DMS 273 (cell line): ENCODE measurements at regions not wholly inside any gene's neighbourhood (a gene's known extent, or its start where the extent isn't known, plus 50 kb on each side); places are given as distances from the start of the nearest gene placed in this dataset.

Experiments used
- DNase-seq: peaks from one replicate; lab custom pipeline; 2025; ENCODE audit not compliant: unreplicated experiment; lab: John Stamatoyannopoulos, UW

DNA sequence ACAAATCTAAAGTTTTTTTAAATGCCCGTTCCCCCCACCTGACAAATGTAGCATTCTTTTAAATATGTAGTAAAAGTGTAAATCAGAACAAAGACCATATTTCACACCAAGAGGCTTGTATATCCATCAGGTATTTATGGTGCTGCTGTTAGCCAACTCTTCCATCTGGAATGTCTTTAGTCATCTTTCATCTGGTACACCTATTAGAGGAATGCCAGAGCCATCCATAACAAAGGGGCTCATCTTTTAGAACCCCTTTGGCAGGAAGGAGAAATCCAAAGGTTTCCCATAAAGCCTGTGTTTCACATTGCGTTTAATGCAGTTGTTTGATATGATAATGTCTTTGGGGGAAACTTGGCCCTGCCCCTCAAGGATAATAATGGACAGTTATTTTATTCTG is 79.3 kb upstream of the C1orf87 start:
- no peak for DNase-seq

DNA sequence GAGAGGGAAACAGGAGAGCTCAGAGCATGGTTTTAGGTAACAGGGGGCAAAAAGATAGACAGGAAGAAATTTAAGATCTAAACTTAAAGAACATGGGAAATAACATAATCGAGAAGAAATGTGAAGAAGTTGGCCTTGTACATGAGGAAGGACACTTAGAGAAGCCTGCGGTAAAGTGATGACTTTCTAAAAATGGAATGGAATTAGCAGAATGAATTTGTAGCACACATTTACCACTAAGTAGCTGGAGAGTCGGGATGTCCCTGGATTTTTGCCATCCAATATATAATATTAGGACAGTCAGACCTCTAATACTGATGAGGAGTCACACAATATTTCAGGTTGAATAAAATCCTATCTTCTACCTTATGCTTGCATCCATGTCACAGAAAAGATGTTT is 77.7 kb upstream of the C1orf87 start:
- DNase-seq: no peak

DNA sequence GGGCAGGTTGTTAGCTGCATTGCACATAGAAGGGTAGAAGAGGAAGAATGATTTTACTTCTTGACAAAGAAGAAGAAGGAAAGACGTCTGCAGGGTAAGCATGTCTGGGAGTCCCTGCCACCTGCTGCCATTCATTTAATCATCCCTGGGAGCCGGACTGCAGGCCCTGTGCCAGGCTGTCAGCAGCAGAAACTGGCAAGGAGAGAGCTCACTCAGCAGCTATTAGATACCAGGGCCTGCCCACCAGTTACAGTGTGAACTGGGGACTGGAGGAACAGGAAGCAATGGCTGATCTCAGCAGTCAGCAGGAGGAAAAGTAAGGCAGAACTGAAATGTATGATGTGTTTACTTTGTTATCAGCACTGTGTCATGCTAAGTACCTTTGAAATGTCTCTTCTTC is 75.7 kb upstream of the C1orf87 start:
- DNase-seq: peak; percentile 91

DNA sequence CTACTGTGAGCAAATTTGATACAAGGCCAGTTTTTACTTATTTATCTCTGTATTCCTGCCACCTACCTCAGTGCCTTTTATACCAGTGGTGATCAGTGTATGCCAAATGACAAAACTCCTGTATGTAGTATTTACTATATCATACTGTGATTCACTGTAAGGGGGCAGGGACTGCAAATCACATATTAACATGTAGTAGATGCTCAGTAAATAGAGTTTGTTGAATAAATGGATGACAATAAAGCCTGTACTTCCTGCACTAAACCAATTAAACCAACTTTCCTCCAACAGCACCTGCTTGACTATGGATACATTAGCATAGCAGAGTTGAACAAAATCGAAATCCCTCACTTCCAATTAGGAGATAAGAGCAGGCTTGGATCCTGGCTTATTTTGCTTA is 73.3 kb upstream of the C1orf87 start:
- DNase-seq: no peak

DNA sequence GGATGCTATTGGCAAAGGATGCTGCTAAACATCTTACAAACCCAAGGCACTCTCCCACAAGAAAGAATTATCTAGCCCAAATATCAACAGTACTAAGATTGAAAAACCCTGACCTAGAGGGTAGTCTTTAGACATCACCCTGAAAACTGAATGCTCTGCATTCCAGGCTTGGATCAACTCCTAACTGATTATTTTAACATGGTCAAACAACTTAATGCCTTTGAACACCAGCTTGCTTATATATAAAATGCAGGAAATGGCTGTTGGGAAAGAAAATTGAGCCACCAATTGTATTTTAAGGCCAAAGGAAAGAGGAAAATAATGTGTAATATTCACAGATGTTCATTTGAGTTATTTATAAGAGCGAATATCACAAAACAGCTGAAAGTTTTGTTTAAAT is 72.2 kb upstream of the C1orf87 start:
- DNase-seq: no peak

DNA sequence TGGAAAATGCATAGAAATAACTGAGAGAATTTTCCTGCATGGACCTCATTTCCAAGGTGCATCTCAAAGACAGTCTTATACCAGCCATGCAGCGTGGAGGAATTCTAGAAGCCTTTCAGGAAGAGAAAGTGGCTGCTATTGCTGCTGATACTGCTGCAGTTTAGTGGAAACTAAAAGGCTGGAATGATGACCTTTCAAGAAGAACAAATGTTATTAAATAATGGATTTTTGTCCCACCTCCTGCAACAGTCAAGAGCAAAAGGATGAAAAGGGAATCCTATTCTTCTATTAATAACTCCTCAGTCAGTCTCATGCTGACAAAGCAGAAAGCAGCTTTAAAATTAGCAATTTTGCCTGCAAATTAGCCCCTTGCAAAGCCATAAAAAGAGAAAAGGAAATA is 68.2 kb upstream of the C1orf87 start:
- DNase-seq: no peak

DNA sequence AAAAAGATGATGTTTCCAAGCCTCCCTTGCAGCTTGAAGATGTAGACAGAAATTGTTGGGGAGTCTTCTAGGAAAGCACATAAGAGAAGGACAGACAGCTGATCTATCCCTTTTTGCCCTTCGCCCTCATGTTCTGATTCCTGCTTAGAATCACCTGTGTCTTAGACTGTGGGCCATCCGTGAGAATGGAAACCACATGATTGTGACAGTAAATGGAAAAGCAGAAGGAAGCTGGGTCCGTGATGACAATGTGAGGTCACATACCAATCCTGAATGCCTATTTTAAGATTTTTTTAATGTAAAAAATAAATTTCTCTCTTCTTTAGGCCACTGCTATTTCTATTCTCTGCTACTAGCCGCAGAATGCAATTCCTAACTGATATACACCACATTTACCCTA is 67.7 kb upstream of the C1orf87 start:
- DNase-seq: no peak

DNA sequence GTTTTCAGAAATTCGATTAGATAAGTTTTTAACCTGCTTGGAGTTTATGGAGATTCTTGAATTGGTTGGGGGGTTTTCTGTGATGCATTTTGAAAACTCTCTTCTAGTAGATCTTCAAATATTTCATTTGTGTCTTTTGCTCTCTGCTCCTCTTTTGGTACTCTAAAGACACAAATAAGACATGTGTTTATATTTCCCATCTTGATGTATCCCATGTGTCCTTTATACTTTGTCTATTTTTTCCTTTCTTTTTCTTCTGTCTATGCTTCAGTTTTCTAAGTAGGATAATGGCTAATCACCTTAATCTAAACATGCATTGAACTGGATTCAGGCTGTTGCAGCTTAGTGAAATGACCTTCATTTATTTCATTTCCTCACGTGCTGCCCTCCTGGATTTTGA is 63.8 kb upstream of the C1orf87 start:
- DNase-seq: no peak

DNA sequence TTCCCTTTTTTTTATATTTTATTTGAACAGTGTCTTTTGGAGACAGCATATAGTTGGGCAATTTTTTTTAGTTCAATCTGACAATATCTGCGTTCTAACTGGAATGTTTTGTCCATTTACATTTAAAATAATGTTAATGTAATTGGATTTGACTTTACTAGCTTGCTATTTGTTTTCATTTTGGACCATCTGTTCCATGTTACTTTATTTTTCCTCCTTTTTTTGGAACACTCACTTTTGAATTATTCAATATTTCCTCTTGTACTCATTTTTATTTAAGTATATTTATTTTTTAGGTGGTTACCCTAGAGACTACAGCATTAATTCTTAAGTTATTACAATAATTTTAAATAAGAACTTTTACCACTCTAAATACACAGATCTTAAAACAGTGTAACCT is 62.8 kb upstream of the C1orf87 start:
- DNase-seq: no peak

DNA sequence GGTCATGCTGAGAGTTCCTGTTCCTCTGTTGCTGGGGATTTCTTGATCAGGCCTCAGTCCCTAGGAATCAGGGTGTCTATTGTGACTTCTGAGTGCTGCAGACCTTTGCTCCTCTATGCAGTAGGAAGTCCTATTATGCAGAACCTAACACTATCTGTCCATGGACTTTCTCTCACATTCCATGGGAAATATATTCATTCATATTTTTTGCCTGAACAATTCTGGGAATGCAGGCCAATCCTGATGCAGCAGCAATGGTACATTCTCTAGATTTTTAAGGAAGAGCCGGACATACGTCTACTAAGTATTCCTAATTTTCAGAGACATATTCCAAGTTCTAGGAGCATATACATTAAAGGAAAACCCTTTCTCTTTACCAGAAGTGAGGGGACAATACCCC is 61.1 kb upstream of the C1orf87 start:
- DNase-seq: peak; percentile 23

DNA sequence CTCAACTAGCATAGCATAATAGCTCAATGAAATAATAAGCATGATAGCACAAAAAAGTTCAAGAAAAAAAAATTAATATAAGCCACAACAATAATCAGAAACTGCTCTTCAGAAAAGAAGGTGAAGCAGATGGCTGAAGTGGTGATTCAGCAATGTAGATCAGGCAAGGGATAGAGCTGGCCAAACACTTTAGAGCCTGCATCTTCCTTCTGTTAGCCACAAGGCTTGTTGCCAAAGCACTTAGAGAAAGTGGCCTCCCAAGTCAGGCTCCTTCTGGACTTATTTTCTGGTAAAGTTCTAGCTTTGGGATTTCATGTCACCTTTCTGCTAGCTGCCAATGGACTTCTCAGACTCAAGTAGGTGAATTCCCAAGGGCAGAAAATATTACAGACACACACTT is 60.3 kb upstream of the C1orf87 start:
- peak; percentile 96 for DNase-seq

DNA sequence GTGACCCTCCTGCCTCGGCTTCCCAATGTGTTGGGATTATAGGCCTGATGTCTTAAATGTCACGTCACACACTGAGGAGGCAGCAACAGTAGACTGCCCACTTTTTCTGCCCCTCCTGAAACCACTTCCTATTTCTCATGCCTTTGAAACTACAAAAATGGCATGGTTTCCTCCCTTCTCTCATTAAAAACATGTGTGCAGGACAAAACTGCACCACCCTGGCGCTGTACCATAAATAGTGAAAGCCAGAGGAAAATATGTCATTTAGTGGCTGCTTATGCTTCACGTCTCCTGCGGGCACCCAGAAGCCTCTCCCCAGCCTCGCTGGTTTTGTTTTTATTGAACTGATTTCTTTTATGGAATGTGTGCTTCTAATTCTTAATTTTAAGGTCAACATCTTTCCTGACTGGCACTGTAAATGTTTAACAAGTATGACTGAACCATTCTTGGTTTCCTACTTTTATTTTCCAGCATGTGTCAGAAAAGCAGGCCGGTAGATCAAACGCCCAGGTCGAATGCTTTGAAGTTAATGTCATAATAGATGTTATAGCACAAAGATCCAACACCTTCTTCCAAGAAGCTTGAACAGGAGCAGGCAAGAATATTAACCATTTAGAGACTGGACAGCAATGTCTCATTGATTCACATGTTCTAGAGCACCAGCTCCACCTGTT is 59.6 kb upstream of the C1orf87 start:
- DNase-seq: peak; percentile 64

DNA sequence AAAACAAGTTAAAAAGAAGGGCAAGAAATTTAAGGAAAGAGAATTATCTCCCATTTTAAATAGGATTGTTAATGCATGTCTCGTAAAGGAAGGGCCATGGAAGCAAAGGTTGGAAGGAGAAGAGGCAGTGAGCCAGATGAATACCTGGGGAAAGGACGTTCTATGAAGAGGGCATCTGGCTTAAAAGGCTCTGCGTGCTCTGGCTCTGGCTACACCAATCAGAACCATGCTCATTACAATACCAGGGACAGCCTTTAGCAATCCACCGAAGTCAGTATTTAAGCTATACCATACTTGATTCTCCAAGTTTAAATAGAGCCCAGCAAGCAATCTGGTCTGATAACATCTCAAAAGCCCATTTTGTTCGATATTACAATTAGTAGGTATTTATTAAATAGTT is 58.5 kb upstream of the C1orf87 start:
- peak; percentile 28 for DNase-seq

DNA sequence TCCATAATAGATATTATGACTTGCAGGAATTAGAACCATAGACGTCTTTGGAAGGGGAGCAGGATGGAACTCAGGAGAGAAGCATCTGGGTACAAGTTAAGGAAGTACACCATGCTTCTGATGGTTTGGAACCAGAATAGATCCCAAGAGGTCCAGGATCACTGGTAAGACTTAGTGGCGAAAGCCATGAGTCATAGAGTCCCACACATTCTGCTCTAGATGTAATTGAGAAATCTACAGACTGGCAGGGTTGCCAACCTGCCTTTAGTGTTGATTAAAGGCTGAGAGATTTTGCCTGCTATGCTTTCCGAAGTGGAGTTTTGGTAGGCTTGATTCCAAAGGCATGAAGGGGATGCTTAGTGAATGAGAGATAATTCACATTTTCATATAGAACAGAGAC is 57.1 kb upstream of the C1orf87 start:
- DNase-seq: peak; percentile 28

DNA sequence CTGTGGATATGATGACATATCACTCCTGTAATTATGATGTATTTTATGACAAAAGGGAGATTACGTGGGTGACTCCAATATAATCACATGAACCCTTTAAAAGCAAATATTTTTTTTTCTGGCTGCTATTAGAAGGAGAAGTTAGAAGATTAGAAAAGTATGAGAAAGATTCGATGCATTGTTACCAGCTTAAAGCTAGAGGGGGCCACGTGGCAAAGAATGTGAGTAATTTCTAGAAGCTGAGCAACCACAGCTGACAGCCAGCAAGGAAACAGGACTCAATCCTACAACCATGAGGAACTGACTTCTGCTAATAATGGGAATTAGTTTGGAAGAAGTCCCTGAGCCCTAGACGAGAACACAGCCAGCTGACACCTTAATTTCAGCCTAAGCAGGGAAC is 56.3 kb upstream of the C1orf87 start:
- peak; percentile 22 for DNase-seq

DNA sequence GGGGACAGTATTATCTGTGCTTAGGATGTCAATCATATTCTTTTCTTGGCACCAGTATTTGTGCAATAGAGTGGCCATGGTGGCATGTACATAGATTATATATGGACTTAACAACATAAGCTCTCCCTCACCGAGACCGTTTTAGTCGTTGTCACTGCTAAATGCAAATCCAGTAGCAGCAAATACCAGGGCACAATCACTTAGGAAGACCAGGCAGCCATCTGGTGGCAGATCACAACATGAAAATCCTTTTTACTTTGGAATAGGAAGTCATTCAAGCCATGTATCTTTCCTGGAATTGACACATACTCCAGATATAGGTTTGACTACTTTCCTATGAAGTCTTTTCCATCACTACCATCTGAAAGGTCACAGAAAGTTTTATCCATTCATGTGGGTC is 53.2 kb upstream of the C1orf87 start:
- peak; percentile 65 for DNase-seq
